SK-N-SH treated with all-trans-retinoic acid at 6 μM for 48 hours (cell line): ENCODE measurements at regions not wholly inside any gene's neighbourhood (a gene's known extent, or its start where the extent isn't known, plus 50 kb on each side); places are given as distances from the start of the nearest gene placed in this dataset.
"Not testable (repeated sequence)": the region's sequence is repeated elsewhere in the genome, so short reads cannot be mapped to it uniquely, and the experiment has no call there.

Experiments
- TCF4 ChIP-seq: fragments of 250-450 bp; sonication (Bioruptor Pico); IDR thresholded peaks from 2 replicates; pipeline ENCODE4 v1.8.0; 2021; ENCODE audit warnings: mild to moderate bottlenecking, moderate library complexity, borderline replicate concordance
- ZNF565 ChIP-seq: fragments of 450-650 bp; formaldehyde crosslinking; conservative IDR thresholded peaks from 2 replicates; pipeline ENCODE4 v1.5.0; 2020; ENCODE audit warnings: low read depth, mild to moderate bottlenecking, moderate library complexity
- ZNF8 ChIP-seq: fragments of 450-650 bp; formaldehyde crosslinking; IDR thresholded peaks from 2 replicates; pipeline ENCODE4 v1.5.0; 2020; ENCODE audit warnings: mild to moderate bottlenecking, moderate library complexity
- TF ChIP-seq, protein P1 (sequence below): fragments of 250-450 bp; sonication (Bioruptor Pico); IDR thresholded peaks from 2 replicates; pipeline ENCODE4 v1.5.1; 2020; ENCODE audit warnings: low read depth, mild to moderate bottlenecking, moderate library complexity

DNA sequence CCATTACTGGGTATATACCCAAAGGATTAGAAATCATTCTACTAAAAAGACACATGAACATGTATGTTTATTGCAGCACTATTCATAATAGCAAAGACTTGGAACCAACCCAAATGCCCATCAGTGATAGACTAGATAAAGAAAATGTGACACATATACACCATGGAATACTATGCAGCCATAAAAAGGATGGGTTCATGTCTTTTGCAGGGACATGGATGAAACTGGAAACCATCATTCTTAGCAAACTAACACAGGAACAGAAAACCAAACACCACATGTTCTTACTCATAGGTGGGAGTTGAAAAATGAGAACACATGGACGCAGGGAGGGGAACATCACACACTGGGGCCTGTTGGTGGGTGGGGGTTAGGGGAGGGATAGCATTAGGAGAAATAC, 92.9 kb upstream of the ZNF648 start:
- not testable (repeated sequence) for TF ChIP-seq TCF4 (CRISPR knock-in tag); ZNF565; ZNF8 (CRISPR knock-in tag)
- TF ChIP-seq, protein P1, sequence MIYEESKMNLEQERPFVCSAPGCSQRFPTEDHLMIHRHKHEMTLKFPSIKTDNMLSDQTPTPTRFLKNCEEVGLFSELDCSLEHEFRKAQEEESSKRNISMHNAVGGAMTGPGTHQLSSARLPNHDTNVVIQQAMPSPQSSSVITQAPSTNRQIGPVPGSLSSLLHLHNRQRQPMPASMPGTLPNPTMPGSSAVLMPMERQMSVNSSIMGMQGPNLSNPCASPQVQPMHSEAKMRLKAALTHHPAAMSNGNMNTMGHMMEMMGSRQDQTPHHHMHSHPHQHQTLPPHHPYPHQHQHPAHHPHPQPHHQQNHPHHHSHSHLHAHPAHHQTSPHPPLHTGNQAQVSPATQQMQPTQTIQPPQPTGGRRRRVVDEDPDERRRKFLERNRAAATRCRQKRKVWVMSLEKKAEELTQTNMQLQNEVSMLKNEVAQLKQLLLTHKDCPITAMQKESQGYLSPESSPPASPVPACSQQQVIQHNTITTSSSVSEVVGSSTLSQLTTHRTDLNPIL (CRISPR knock-in tag): not testable (repeated sequence)
